ENCODE measurements at regions not wholly inside any gene's neighbourhood (a gene's known extent, or its start where the extent isn't known, plus 50 kb on each side); places are given as distances from the start of the nearest gene placed in this dataset.
"Not testable (repeated sequence)": the region's sequence is repeated elsewhere in the genome, so short reads cannot be mapped to it uniquely, and the experiment has no call there.

DNA sequence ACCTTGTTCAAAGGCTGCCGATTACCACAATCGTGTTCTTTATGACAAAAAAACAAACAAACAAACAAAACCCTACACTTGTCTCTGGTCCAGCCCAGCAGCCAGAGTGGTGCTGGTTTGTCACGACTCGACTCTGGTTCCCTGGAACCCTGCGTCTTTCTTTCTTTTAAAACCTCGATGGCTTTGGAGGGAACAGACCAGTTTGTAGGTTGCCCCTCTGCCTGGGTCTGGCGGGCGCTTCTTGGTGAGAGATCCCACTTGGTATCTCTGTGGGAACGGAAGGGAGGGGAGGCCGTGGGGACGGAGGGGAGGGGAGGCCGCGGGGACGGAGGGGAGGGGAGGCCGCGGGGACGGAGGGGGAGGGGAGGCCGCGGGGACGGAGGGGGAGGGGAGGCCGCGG, 176.2 kb upstream of the ZNF469 start:
- not testable (repeated sequence) for TF ChIP-seq CTCF (conservative IDR thresholded peaks at IDR 0.05; ENCODE audit: low read depth, low read length); EZH2 (IDR thresholded peaks at IDR 0.05; ENCODE audit: borderline replicate concordance, low read depth, low read length, poor library complexity, severe bottlenecking)

Data from A673 (cell line).